Astrocyte (in vitro differentiated cells and primary cell): ENCODE measurements at regions not wholly inside any gene's neighbourhood (a gene's known extent, or its start where the extent isn't known, plus 50 kb on each side); places are given as distances from the start of the nearest gene placed in this dataset.

Experiments
- DNase-seq: peaks from one replicate; pipeline ENCODE4 v3.0.0-alpha.2; 2010; ENCODE audit warnings: low read depth
- FAIRE-seq: peaks from 2 replicates; lab custom pipeline; 2011; peaks lifted over from hg19 to GRCh38; lab: Jason Lieb, UNC
- H2AFZ ChIP-seq: 2 replicates; pipeline ENCODE4 v1.6.0; 2012; ENCODE audit warnings: low read depth, low read length, inconsistent platforms
- H3K27ac ChIP-seq: 2 replicates; pipeline ENCODE4 v1.5.1; 2011; ENCODE audit warnings: low read depth, low read length, inconsistent platforms
- H3K27me3 ChIP-seq: 2 replicates; pipeline ENCODE4 v1.6.0; 2011; ENCODE audit warnings: low read length, inconsistent platforms; ENCODE audit not compliant: insufficient read depth
- H3K36me3 ChIP-seq: 2 replicates; pipeline ENCODE4 v1.5.1; 2011; ENCODE audit warnings: low read length, inconsistent platforms; ENCODE audit not compliant: insufficient read depth
- H3K4me1 ChIP-seq: 2 replicates; pipeline ENCODE4 v1.5.1; 2011; ENCODE audit warnings: low read length, inconsistent platforms; ENCODE audit not compliant: insufficient read depth
- H3K4me2 ChIP-seq: 2 replicates; pipeline ENCODE4 v1.6.0; 2012; ENCODE audit warnings: low read length, inconsistent platforms
- H3K4me3 ChIP-seq: 2 replicates; pipeline ENCODE4 v1.5.1; 2011; ENCODE audit warnings: low read depth, mild to moderate bottlenecking, low read length, inconsistent platforms; ENCODE audit not compliant: insufficient read depth
- H3K79me2 ChIP-seq: 2 replicates; pipeline ENCODE4 v1.6.0; 2012; ENCODE audit warnings: mild to moderate bottlenecking, low read length, inconsistent platforms; ENCODE audit not compliant: insufficient read depth
- H3K9ac ChIP-seq: 2 replicates; pipeline ENCODE4 v1.6.0; 2012; ENCODE audit warnings: mild to moderate bottlenecking, low read length, inconsistent platforms
- H3K9me3 ChIP-seq: 2 replicates; pipeline ENCODE4 v1.5.1; 2012; ENCODE audit warnings: low read depth, mild to moderate bottlenecking, low read length, inconsistent platforms; ENCODE audit not compliant: insufficient read depth
- H4K20me1 ChIP-seq: 2 replicates; pipeline ENCODE4 v1.6.0; 2012; ENCODE audit warnings: low read length, inconsistent platforms; ENCODE audit not compliant: insufficient read depth
- H3K27ac Mint-ChIP-seq: one replicate; pipeline ENCODE4 v1.8.0; 2021; ENCODE audit warnings: mild to moderate bottlenecking, mixed read lengths; ENCODE audit not compliant: unreplicated experiment
- H3K27me3 Mint-ChIP-seq: one replicate; pipeline ENCODE4 v1.8.0; 2021; ENCODE audit warnings: low read depth, mixed read lengths; ENCODE audit not compliant: unreplicated experiment
- H3K36me3 Mint-ChIP-seq: one replicate; pipeline ENCODE4 v1.8.0; 2021; ENCODE audit warnings: low read depth, mixed read lengths; ENCODE audit not compliant: unreplicated experiment
- H3K4me1 Mint-ChIP-seq: one replicate; pipeline ENCODE4 v1.8.0; 2021; ENCODE audit warnings: low read depth, mixed read lengths; ENCODE audit not compliant: unreplicated experiment
- H3K4me3 Mint-ChIP-seq: one replicate; pipeline ENCODE4 v1.8.0; 2021; ENCODE audit warnings: mild to moderate bottlenecking, moderate library complexity, mixed read lengths; ENCODE audit not compliant: unreplicated experiment
- H3K9me3 Mint-ChIP-seq: one replicate; pipeline ENCODE4 v1.8.0; 2021; ENCODE audit warnings: mild to moderate bottlenecking, mixed read lengths; ENCODE audit not compliant: unreplicated experiment
- EZH2 ChIP-seq: IDR thresholded peaks from 2 replicates; pipeline ENCODE4 v1.6.1; 2012; ENCODE audit warnings: mild to moderate bottlenecking, low read length, inconsistent platforms; ENCODE audit not compliant: insufficient read depth
- TF ChIP-seq, protein P1 (sequence below): IDR thresholded peaks from 2 replicates; pipeline ENCODE4 v1.5.1; 2011; ENCODE audit warnings: low read depth, mild to moderate bottlenecking, inconsistent platforms, low read length, moderate library complexity; ENCODE audit not compliant: insufficient read depth

DNA sequence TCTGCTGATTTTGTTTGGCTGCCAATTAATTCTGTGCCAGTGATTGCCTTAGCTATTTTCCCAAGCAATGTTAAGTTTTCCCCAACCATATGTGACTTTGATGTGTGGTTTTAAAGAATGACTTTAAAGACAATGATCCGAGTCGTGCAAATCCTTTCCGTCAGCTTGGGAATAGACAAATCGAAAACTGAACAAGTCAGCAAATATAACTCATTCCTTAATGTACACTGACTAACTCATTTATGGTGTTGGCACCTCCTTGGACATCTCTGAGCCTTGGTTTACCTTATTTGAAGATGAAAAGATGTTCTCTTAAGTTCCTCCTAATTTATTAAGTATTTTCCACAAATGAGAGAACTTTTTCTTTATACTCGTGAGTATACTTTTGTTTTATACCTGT, 249.4 kb upstream of the SLCO3A1 start:
- H3K36me3 Mint-ChIP-seq = no peaks in the 10 kb centered on the region
- H2AFZ ChIP-seq = no peak overlapping the region
- FAIRE-seq (no peak), DNase-seq (no peak)
- H3K9ac ChIP-seq = no peak overlapping the region
- peaks cover under 1% of the 10 kb centered on the region for H3K27me3 Mint-ChIP-seq
- H3K27ac Mint-ChIP-seq = no peak overlapping the region
- TF ChIP-seq, protein P1, sequence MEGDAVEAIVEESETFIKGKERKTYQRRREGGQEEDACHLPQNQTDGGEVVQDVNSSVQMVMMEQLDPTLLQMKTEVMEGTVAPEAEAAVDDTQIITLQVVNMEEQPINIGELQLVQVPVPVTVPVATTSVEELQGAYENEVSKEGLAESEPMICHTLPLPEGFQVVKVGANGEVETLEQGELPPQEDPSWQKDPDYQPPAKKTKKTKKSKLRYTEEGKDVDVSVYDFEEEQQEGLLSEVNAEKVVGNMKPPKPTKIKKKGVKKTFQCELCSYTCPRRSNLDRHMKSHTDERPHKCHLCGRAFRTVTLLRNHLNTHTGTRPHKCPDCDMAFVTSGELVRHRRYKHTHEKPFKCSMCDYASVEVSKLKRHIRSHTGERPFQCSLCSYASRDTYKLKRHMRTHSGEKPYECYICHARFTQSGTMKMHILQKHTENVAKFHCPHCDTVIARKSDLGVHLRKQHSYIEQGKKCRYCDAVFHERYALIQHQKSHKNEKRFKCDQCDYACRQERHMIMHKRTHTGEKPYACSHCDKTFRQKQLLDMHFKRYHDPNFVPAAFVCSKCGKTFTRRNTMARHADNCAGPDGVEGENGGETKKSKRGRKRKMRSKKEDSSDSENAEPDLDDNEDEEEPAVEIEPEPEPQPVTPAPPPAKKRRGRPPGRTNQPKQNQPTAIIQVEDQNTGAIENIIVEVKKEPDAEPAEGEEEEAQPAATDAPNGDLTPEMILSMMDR = no peak
- TF ChIP-seq EZH2 = no peak
- H3K4me3 Mint-ChIP-seq = no peak overlapping the region
- no peak overlapping the region for H3K4me3 ChIP-seq
- H3K4me2 ChIP-seq = no peak overlapping the region
- no peaks in the 10 kb centered on the region for H3K27me3 ChIP-seq
- H3K9me3 Mint-ChIP-seq = peaks cover 3% of the 10 kb centered on the region
- H4K20me1 ChIP-seq = no peaks in the 10 kb centered on the region
- no peak overlapping the region for H3K27ac ChIP-seq
- H3K9me3 ChIP-seq = no peaks in the 10 kb centered on the region
- H3K4me1 Mint-ChIP-seq = no peaks in the 10 kb centered on the region
- no peaks in the 10 kb centered on the region for H3K36me3 ChIP-seq
- no peaks in the 10 kb centered on the region for H3K4me1 ChIP-seq
- H3K79me2 ChIP-seq = no peaks in the 10 kb centered on the region

DNA sequence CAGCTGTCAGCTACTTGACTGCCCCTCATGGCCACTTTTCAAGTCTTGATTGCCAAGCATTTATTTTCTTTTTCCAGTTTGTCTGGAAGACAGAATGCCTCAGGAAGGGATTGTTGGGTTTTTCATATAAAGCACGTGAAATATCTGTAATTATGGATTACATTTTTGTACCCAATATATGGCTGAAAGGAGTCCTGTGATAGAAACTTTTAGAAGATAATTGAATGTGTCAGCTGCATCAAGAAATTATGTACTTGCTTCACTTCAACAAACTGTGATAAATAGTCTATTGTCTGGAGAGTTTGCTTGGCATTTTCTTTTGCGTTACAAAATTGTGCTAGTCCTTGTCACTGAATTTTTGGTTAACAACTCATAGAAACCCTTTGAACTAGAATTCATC, 247.9 kb upstream of the SLCO3A1 start:
- no peaks in the 10 kb centered on the region for H3K4me1 ChIP-seq
- no peak overlapping the region for H3K4me2 ChIP-seq
- H3K36me3 Mint-ChIP-seq = no peaks in the 10 kb centered on the region
- H3K27me3 ChIP-seq = no peaks in the 10 kb centered on the region
- peaks cover 3% of the 10 kb centered on the region for H3K9me3 Mint-ChIP-seq
- DNase-seq = no peak
- no peak for FAIRE-seq
- no peaks in the 10 kb centered on the region for H3K36me3 ChIP-seq
- TF ChIP-seq, protein P1 = no peak
- no peak for TF ChIP-seq EZH2
- no peaks in the 10 kb centered on the region for H3K79me2 ChIP-seq
- H3K4me3 ChIP-seq = no peak overlapping the region
- no peaks in the 10 kb centered on the region for H3K27me3 Mint-ChIP-seq
- H3K27ac ChIP-seq = no peak overlapping the region
- no peak overlapping the region for H3K9ac ChIP-seq
- no peaks in the 10 kb centered on the region for H3K4me1 Mint-ChIP-seq
- no peak overlapping the region for H2AFZ ChIP-seq
- no peak overlapping the region for H3K27ac Mint-ChIP-seq
- no peaks in the 10 kb centered on the region for H3K9me3 ChIP-seq
- H3K4me3 Mint-ChIP-seq = no peak overlapping the region
- no peaks in the 10 kb centered on the region for H4K20me1 ChIP-seq

DNA sequence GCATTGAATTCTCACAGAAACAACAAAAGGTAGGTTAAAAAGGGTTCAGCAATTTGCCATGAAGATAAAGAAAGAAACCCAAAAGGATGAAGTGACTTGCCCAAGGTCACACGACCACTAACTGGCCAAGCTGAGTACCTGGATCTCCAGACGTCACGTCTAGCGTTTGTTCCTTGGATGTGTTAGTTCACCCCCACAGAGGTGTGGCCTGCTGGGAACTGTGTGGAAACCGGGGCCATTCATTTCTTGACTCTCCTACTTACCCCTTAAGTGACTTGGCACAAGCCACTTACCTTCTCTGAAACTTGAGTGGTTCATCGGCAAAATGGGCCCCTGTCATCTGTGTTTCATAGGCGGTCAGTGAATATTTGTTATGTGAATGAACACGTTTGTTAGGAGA, 244.3 kb upstream of the SLCO3A1 start:
- no peaks in the 10 kb centered on the region for H3K27me3 ChIP-seq
- H3K4me3 ChIP-seq = no peak overlapping the region
- H3K4me2 ChIP-seq = no peak overlapping the region
- Mint-ChIP-seq H3K4me1 (no peaks in the 10 kb centered on the region), H3K9me3 (peaks cover 5% of the 10 kb centered on the region), H3K27me3 (no peaks in the 10 kb centered on the region), H3K36me3 (no peaks in the 10 kb centered on the region), H3K4me3 (no peak overlapping the region), H3K27ac (no peak overlapping the region)
- no peak overlapping the region for H2AFZ ChIP-seq
- no peaks in the 10 kb centered on the region for H3K9me3 ChIP-seq
- TF ChIP-seq, protein P1 = no peak
- no peak for TF ChIP-seq EZH2
- H4K20me1 ChIP-seq = no peaks in the 10 kb centered on the region
- H3K4me1 ChIP-seq = no peaks in the 10 kb centered on the region
- H3K27ac ChIP-seq = no peak overlapping the region
- DNase-seq (no peak), FAIRE-seq (no peak)
- no peaks in the 10 kb centered on the region for H3K79me2 ChIP-seq
- H3K9ac ChIP-seq = no peak overlapping the region
- H3K36me3 ChIP-seq = no peaks in the 10 kb centered on the region
